ENCODE measurements at regions not wholly inside any gene's neighbourhood (a gene's known extent, or its start where the extent isn't known, plus 50 kb on each side); places are given as distances from the start of the nearest gene placed in this dataset.

DNA sequence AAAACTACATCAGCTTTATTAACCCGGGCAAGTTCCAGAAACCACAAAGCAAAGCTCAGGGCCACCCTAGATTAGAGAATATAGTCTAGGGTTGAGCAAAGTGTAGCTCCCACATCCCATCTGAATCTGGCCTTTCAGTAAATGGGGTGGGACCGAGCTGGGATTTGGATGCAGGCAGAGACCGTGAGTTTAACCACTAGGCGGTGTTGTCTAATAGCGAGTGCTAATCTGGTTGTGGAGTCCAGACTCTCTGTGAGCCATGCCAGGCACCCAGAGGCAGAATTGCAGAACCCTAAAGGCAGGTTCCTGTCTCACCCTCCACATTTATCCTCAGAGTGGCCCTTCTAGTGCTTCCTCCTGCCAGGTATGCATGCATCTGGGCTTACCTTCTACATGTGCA, 435.9 kb downstream of the TSN start:
- Histone ChIP-seq H3K27me3 (ENCODE audit: control insufficient read depth, insufficient read depth, low read length) (no peaks in the 10 kb centered on the region), H3K9me3 (ENCODE audit: control insufficient read depth, insufficient read depth, low read length) (no peaks in the 10 kb centered on the region), H3K27ac (ENCODE audit: low read depth, low read length) (no peak overlapping the region), H3K4me3 (ENCODE audit: low read depth, low read length) (no peak overlapping the region)
- ChIA-PET CTCF (no interaction called here), POLR2A (no interaction called here)
- TF ChIP-seq, protein P1, sequence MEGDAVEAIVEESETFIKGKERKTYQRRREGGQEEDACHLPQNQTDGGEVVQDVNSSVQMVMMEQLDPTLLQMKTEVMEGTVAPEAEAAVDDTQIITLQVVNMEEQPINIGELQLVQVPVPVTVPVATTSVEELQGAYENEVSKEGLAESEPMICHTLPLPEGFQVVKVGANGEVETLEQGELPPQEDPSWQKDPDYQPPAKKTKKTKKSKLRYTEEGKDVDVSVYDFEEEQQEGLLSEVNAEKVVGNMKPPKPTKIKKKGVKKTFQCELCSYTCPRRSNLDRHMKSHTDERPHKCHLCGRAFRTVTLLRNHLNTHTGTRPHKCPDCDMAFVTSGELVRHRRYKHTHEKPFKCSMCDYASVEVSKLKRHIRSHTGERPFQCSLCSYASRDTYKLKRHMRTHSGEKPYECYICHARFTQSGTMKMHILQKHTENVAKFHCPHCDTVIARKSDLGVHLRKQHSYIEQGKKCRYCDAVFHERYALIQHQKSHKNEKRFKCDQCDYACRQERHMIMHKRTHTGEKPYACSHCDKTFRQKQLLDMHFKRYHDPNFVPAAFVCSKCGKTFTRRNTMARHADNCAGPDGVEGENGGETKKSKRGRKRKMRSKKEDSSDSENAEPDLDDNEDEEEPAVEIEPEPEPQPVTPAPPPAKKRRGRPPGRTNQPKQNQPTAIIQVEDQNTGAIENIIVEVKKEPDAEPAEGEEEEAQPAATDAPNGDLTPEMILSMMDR (IDR thresholded peaks at IDR 0.05; ENCODE audit: low read depth, low read length): peak; percentile 26; the same call in 1 of the 2 replicates
- DNase-seq (ENCODE audit: low read depth, low spot score): no peak

DNA sequence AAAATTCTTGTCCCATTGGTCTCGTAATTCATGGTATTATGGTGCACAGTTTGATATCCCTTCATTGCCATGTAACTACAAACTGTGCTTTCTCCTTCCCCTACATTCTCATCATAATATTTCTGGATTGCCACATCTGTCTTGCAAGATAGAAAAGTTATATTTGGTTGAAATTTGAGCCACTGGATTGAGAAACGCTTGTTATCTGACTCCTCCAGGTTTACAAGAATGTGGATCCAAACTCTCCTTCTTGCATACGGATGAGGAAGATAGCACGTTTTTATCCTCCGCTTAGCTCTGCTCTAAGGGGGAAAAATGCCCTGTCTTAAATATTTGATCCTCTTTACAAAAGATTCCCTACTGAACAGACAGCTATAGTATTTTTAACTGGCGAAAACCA, 438.2 kb downstream of the TSN start:
- TF ChIP-seq, protein P1 (IDR thresholded peaks at IDR 0.05; ENCODE audit: low read depth, low read length): no peak
- DNase-seq (ENCODE audit: low read depth, low spot score): no peak
- H3K27me3 ChIP-seq (ENCODE audit: control insufficient read depth, insufficient read depth, low read length): no peaks in the 10 kb centered on the region
- H3K4me3 ChIP-seq (ENCODE audit: low read depth, low read length): no peak overlapping the region
- H3K9me3 ChIP-seq (ENCODE audit: control insufficient read depth, insufficient read depth, low read length): no peaks in the 10 kb centered on the region
- ChIA-PET POLR2A (no interaction called here), CTCF (no interaction called here)
- H3K27ac ChIP-seq (ENCODE audit: low read depth, low read length): no peak overlapping the region

DNA sequence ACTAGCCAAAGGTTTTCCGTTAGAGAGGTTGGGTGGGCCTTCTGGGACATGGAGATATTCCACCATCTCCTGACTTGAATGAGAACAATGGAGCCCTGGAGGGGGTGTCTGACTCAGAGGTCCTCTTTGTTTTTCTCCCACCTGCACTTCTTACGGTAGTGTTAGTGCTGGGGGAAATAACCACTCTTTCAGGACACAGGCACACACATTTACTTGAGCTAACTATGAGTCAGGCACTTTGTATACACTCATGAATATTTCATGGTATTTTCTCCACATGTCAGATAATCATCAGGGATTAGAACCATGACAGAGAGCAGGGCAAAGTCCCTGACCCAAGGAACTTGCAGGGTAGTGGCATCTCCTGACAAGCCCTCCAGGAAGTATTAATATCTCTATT, 439.1 kb downstream of the TSN start:
- no peak for DNase-seq (ENCODE audit: low read depth, low spot score)
- ChIA-PET POLR2A (no interaction called here), CTCF (no interaction called here)
- TF ChIP-seq, protein P1 (IDR thresholded peaks at IDR 0.05; ENCODE audit: low read depth, low read length): no peak
- H3K27ac ChIP-seq (ENCODE audit: low read depth, low read length): no peak overlapping the region
- no peaks in the 10 kb centered on the region for H3K9me3 ChIP-seq (ENCODE audit: control insufficient read depth, insufficient read depth, low read length)
- no peaks in the 10 kb centered on the region for H3K27me3 ChIP-seq (ENCODE audit: control insufficient read depth, insufficient read depth, low read length)
- no peak overlapping the region for H3K4me3 ChIP-seq (ENCODE audit: low read depth, low read length)

DNA sequence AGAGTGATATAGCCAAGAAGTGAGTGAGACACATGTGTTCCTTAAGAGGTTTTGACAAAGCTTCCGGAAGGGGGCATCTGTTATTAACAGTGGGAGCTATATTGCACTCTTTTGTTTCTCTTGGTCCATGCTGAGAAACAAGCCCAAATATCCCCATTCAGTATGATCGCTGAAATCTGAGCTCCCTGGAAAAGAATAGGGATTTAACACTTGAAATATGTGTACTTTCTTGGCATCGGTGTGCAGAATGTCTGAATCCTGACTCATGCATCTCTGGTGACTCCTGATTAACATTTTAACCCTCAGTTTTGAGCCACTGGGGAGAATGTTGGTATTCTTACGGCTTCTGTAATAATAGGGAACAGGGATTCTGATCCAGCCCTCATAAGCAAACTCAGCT, 448.1 kb downstream of the TSN start:
- ChIA-PET CTCF (no interaction called here), POLR2A (no interaction called here)
- Histone ChIP-seq H3K9me3 (ENCODE audit: control insufficient read depth, insufficient read depth, low read length) (no peaks in the 10 kb centered on the region), H3K4me3 (ENCODE audit: low read depth, low read length) (no peak overlapping the region), H3K27ac (ENCODE audit: low read depth, low read length) (no peak overlapping the region), H3K27me3 (ENCODE audit: control insufficient read depth, insufficient read depth, low read length) (no peaks in the 10 kb centered on the region)
- TF ChIP-seq, protein P1 (IDR thresholded peaks at IDR 0.05; ENCODE audit: low read depth, low read length): no peak
- DNase-seq (ENCODE audit: low read depth, low spot score): no peak

DNA sequence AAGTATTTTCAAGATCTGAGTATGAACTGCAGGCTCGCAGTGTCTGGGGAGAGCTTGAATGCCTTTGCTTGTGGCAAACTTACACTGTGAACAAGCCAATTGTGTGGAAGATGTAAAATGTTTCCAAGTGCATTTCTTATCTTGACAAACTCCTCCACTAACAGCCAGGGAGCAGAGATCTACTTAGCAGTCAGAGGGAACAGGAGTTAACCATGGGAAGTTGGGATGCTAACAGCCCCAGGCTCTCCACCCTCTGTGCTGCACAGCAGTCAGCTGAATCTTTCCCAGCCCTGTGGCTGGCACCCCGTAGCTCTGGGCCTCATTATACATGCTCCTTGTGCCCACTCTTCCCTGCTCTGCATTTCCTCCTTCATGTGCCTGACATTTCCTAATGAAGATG, 450.2 kb downstream of the TSN start:
- Histone ChIP-seq H3K27ac (ENCODE audit: low read depth, low read length) (no peak overlapping the region), H3K4me3 (ENCODE audit: low read depth, low read length) (no peak overlapping the region), H3K9me3 (ENCODE audit: control insufficient read depth, insufficient read depth, low read length) (no peaks in the 10 kb centered on the region), H3K27me3 (ENCODE audit: control insufficient read depth, insufficient read depth, low read length) (no peaks in the 10 kb centered on the region)
- ChIA-PET POLR2A (no interaction called here), CTCF (no interaction called here)
- no peak for DNase-seq (ENCODE audit: low read depth, low spot score)
- TF ChIP-seq, protein P1 (IDR thresholded peaks at IDR 0.05; ENCODE audit: low read depth, low read length): no peak
